Upper lobe of left lung (tissue), 6 donors: ENCODE measurements at regions not wholly inside any gene's neighbourhood (a gene's known extent, or its start where the extent isn't known, plus 50 kb on each side); places are given as distances from the start of the nearest gene placed in this dataset.

ENCODE experiments used
- ATAC-seq, 2 donors: fragments of 200-7000 bp; cut with Tn5 transposase; one replicate each; pipeline ENCODE4 v1.9.1; 2022; ENCODE audit warnings: mild to moderate bottlenecking in 2 of 2, moderate library complexity in 2 of 2; ENCODE audit not compliant: low FRiP score in 2 of 2
- DNase-seq, 2 donors: peaks; one replicate each; pipeline ENCODE4 v3.0.0-alpha.2; 2019 to 2020
- H3K27ac ChIP-seq, 4 donors: fragments of 200-600 bp; sonication (generic); one replicate each; pipeline ENCODE4 v1.5.1; 2016 to 2019
- H3K27me3 ChIP-seq, 4 donors: fragments of 200-600 bp; sonication (generic); one replicate each; pipeline ENCODE4 v1.5.1; 2017 to 2019
- H3K36me3 ChIP-seq, 4 donors: fragments of 200-600 bp; sonication (generic); one replicate each; pipeline ENCODE4 v1.5.1; 2016 to 2019
- H3K4me1 ChIP-seq, 4 donors: fragments of 200-600 bp; sonication (generic); one replicate each; pipeline ENCODE4 v1.5.1; 2018 to 2019
- H3K4me3 ChIP-seq, 4 donors: fragments of 200-600 bp; sonication (generic); one replicate each; pipeline ENCODE4 v1.5.1; 2017 to 2019; ENCODE audit warnings: mild to moderate bottlenecking in 2 of 4, moderate library complexity in 1 of 4
- H3K9me3 ChIP-seq, 4 donors: fragments of 200-600 bp; sonication (generic); one replicate each; pipeline ENCODE4 v1.5.1; 2018 to 2019
- EP300 ChIP-seq, 4 donors: sonication (generic); formaldehyde crosslinking; IDR thresholded peaks; one replicate each; pipeline ENCODE4 v1.5.1; 2017; ENCODE audit warnings: antibody characterized with exemption in 4 of 4, control low read depth in 2 of 4
- POLR2A ChIP-seq, 4 donors: fragments of 450-650 bp; IDR thresholded peaks; one replicate each; pipeline ENCODE4 v1.5.1; 2016 to 2017; ENCODE audit warnings: antibody characterized with exemption in 4 of 4, mild to moderate bottlenecking in 2 of 4
- POLR2AphosphoS5 ChIP-seq, 2 donors: sonication (generic); formaldehyde crosslinking; IDR thresholded peaks; one replicate each; pipeline ENCODE4 v1.5.1; 2017; ENCODE audit warnings: antibody characterized with exemption in 2 of 2
- WGBS, 2 donors: methylation state at CpG; one replicate each; pipeline ENCODE4 v1.1.5; 2017 to 2018; 5-methylcytosine and 5-hydroxymethylcytosine counted together
- TF ChIP-seq, protein P1 (sequence below), 6 experiments: fragments of 450-650 bp in 4 of 6; fragments of 200-600 bp in 2 of 6; sonication (generic) in 2 of 6; IDR thresholded peaks; one replicate each; pipeline ENCODE4 v1.5.1; 2016 to 2019; ENCODE audit warnings: antibody characterized with exemption in 6 of 6
- donor health status: DM: no; HTN: no; CAD: no; lungs with moderate emphysema.
- donor health status: DM: no; HTN: yes; CAD: no; lungs with severe emphysema.

DNA sequence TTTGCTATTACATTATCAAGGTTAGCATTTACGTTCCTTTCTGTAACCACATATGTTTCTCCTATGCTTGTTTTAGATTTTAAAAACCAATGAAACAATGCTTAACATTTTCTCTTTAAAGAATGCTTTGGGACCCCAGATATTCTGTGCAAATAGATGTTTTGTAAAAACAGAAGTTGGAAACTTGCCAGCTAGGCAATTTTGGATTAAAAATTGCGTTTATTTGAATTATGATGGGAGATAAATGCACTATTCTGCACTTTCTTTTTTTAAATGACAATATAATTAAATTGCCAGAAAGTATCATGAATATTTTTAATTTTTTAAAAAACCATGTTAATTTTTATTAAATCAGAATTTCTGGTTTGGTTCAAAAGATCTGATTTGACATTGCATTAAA is 81.6 kb downstream of the MACIR start:
- H3K27ac ChIP-seq, result no peak overlapping the region
- no peaks in the 10 kb centered on the region for H3K27me3 ChIP-seq
- no peak overlapping the region for H3K4me3 ChIP-seq
- WGBS, 2 donors, result 92 to 94% methylated on average over 2 of the region's 2 CpGs
- H3K36me3 ChIP-seq, result no peaks in the 10 kb centered on the region
- no peaks in the 10 kb centered on the region for H3K4me1 ChIP-seq
- DNase-seq (no peak), ATAC-seq (no peak)
- no peak for TF ChIP-seq POLR2AphosphoS5 (IDR thresholded peaks at IDR 0.05)
- TF ChIP-seq POLR2A (IDR thresholded peaks at IDR 0.05), result no peak
- no peak for TF ChIP-seq EP300 (IDR thresholded peaks at IDR 0.05)
- TF ChIP-seq, protein P1, sequence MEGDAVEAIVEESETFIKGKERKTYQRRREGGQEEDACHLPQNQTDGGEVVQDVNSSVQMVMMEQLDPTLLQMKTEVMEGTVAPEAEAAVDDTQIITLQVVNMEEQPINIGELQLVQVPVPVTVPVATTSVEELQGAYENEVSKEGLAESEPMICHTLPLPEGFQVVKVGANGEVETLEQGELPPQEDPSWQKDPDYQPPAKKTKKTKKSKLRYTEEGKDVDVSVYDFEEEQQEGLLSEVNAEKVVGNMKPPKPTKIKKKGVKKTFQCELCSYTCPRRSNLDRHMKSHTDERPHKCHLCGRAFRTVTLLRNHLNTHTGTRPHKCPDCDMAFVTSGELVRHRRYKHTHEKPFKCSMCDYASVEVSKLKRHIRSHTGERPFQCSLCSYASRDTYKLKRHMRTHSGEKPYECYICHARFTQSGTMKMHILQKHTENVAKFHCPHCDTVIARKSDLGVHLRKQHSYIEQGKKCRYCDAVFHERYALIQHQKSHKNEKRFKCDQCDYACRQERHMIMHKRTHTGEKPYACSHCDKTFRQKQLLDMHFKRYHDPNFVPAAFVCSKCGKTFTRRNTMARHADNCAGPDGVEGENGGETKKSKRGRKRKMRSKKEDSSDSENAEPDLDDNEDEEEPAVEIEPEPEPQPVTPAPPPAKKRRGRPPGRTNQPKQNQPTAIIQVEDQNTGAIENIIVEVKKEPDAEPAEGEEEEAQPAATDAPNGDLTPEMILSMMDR (IDR thresholded peaks at IDR 0.05), result no peak
- peaks cover 0 to 3% (median 0%) of the 10 kb centered on the region in 4 donors for H3K9me3 ChIP-seq

DNA sequence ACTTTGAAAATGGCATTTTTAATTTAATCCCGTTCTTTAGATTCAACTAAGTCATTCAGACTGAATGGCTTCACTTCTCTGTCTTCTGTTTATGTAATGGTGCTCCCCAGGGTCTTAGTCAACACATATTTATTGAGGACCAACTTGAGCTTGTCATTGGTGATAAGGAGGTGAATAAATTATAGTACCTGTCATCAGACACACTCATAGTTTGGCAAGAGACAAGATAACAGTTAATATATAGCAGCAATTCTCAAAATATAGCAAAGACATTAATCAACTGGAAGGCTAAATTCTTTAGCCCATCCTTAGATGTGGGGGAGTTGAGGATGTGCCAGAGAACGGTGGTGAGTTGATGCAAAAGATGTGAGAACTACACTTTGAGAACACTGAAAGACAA is 78.4 kb downstream of the MACIR start:
- Histone ChIP-seq H3K27me3 (no peaks in the 10 kb centered on the region), H3K36me3 (no peaks in the 10 kb centered on the region), H3K4me1 (no peaks in the 10 kb centered on the region), H3K27ac (no peak overlapping the region), H3K9me3 (peaks cover 0 to under 1% (median 0%) of the 10 kb centered on the region in 4 donors), H3K4me3 (no peak overlapping the region)
- ATAC-seq (no peak), DNase-seq (no peak)
- TF ChIP-seq, protein P1 (IDR thresholded peaks at IDR 0.05), result no peak
- TF ChIP-seq POLR2AphosphoS5 (IDR thresholded peaks at IDR 0.05) (no peak), POLR2A (IDR thresholded peaks at IDR 0.05) (no peak), EP300 (IDR thresholded peaks at IDR 0.05) (no peak)
- 74 to 83% methylated on average over 2 of the region's 2 CpGs for WGBS, 2 donors

DNA sequence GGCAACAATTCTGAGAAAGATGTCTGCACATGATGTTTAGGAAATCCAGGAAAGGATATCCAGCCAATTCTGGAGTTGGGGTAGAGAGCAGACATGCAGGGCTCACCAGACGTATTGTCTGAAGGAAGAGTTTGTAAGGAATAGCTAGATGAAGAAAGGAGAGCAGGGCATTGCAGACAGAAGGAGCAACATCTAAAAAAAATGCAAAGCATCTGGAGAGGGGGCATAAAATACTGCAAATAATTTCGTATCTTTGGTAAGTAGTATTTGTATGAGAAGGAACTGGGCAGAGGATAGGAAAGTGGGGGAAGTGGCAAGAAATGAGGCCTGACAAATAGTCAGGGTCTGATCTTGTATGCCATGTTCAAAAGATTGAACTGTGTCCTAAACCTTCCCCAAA is 74.8 kb downstream of the MACIR start:
- H3K4me3 ChIP-seq, result no peak overlapping the region
- no peaks in the 10 kb centered on the region for H3K4me1 ChIP-seq
- no peaks in the 10 kb centered on the region for H3K36me3 ChIP-seq
- H3K9me3 ChIP-seq, result no peaks in the 10 kb centered on the region
- no peaks in the 10 kb centered on the region for H3K27me3 ChIP-seq
- WGBS, 2 donors, result 65 to 67% methylated on average over 2 of the region's 2 CpGs
- DNase-seq, result no peak
- H3K27ac ChIP-seq, result no peak overlapping the region
- TF ChIP-seq, protein P1 (IDR thresholded peaks at IDR 0.05), result no peak
- TF ChIP-seq POLR2AphosphoS5 (IDR thresholded peaks at IDR 0.05) (no peak), POLR2A (IDR thresholded peaks at IDR 0.05) (no peak), EP300 (IDR thresholded peaks at IDR 0.05) (no peak)
- no peak for ATAC-seq

DNA sequence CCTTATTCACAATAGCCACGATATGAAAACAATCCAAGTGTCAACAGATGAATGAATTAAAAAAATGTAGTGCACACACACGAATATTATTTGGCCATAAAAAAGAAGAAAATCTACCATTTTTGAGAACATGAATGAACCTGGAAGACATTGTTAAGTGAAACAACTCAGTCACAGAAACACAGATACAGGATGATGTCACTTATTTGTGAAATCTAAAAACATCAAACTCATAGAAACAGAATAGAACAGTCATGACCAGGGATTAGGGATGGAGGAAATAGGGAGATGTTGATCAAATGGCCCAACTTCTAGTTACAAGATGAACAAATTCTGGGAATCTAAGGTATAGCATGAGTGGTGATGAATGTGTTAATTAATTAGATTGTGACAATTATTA is 72.3 kb downstream of the MACIR start:
- 87 to 96% methylated on average over 2 of the region's 2 CpGs for WGBS, 2 donors

More for the DNA sequence above, 72.3 kb downstream of the MACIR start:
- Histone ChIP-seq H3K4me3 (no peak overlapping the region), H3K27ac (no peak overlapping the region), H3K4me1 (no peaks in the 10 kb centered on the region), H3K27me3 (no peaks in the 10 kb centered on the region), H3K9me3 (no peaks in the 10 kb centered on the region), H3K36me3 (no peaks in the 10 kb centered on the region)
- DNase-seq (no peak), ATAC-seq (no peak)
- TF ChIP-seq, protein P1 (IDR thresholded peaks at IDR 0.05), result no peak
- TF ChIP-seq POLR2AphosphoS5 (IDR thresholded peaks at IDR 0.05), result no peak
- TF ChIP-seq POLR2A (IDR thresholded peaks at IDR 0.05), result no peak
- TF ChIP-seq EP300 (IDR thresholded peaks at IDR 0.05), result no peak
